T-helper 1 cell treated with Interleukin-12 subunit alpha and Interleukin-12 subunit beta and Interleukin-4 antibody, amounts not matched to agents 30 ng/mL and 1 ng/mL, for 36 hours (primary cell): ENCODE measurements at regions not wholly inside any gene's neighbourhood (a gene's known extent, or its start where the extent isn't known, plus 50 kb on each side); places are given as distances from the start of the nearest gene placed in this dataset.

Source experiments
- intact Hi-C: fragments of 100-400 bp; cut with micrococcal nuclease; formaldehyde crosslinking; loops from one replicate; pipeline ENCODE4 v1.15.1; 2024

DNA sequence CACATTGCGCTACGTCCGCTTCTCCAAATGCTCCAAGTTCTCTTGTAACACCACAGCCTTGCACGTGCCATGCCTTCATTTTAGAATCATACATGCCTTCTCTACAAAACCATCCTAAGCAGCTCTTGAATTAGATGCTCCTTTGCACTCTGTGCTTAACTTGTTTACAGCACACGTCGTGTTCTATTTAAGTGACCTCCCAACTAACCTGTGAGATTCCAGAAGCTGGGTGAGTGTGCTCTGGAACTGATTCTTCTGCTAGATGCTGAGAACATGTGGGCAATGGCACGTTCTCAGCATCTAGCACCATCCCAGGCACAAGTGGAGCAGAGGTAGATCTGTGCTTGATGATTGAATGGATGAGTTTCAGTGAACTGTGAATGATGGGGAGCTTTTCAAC, 100.0 kb upstream of the NEDD9 start:
- intact Hi-C loops = no loop called here

DNA sequence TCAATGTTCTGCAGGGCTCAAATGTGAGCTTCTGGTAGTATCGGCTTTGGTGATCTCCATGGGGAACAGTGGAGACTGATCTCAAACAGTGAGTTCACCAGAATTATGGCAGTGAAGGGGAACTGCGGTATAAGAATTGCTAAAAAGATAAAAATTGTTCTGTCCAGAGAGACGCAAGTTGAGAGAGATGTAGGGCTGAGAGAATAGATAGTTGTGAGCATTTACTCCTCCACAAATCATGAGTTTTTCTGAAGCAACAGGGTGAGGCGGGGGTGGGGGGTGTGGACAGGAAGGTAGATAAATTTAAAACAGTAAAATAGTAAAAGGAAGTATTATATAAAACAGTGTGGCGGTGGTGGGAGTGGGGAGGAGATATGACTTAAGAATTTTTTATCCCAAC, 98.6 kb upstream of the NEDD9 start:
- intact Hi-C loops = loop anchor here (1.0 kb wide), 1 partner anchor 11 kb away; no protein-coding TSS in a partner anchor

DNA sequence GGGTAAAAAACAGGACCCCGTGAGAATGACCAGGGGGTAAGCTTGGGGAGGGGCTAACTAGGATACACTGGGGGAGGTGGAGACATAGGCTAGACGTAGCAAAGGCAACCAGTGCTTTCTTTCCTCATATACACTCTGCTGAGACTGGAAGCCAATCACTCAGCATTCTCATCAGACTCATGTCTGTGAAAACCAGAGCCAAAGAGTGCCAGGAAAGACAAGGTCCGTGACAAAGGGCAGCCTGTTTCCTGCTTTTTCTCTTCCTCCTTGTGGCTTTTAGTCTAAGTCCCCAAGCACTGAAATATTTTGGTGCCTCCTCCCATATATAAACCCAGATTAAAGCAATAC, 97.9 kb upstream of the NEDD9 start:
- intact Hi-C loops = no loop called here

DNA sequence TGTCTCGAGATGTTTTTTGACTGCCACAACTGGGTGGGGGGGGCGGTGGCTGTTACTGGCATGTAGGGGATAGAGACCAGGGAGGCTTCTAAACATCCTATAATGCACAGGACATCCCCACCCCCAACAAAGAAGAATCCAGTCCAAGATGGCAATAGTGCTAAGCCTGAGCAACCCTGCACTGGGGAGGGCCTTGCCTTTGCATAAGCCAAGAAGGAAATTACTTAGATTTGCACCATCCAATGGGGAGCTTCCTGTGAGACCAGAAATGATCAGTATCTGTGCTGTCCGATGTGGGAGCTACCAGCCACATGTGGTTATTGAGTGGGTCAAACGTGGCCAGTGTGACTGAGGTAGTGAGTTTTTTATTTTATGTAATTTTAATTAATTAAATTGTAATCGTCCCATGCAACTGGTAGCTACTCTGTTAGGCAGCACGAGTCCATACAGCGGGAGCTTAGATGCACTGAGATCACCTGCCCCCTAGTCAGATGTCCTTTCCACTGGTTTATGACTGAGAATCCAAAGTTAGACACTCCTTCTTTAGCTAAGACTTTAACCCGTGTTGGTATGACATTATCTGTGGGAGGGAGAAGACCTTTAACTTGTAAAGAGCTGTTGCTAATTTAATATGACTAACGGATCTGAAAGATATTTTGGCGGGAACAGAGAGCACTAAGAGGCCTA, 97.4 kb upstream of the NEDD9 start:
- intact Hi-C loops = no loop called here

DNA sequence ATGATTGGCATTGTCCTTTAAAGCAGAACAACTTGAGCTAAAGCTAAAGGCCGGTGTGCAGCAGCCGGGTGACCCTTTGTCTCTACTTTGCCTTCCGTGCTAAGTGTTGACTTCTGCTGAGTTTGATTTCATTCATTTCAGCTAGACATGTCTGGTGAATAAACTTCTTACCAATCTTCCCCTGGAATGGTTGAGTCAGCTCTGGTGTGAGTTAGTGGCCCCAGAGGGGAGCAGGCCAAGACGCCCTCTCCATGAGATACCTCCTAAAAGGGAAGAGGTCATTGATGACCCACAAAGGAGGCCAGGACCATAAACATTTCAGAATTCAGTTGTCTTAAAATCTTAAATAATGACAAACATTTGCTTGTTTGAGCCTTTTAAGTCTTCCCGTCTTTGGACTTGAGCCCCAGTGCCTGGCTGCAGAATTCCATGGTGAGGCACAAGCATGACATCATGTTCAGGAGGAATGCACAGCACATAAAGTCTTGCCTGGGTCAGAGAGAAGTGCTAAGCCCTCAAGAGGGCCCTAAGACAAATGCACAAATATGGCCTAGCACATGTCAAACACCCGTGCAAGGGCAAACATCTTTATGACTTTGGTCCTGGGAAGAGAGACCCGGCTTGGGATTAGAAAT, 96.3 kb upstream of the NEDD9 start:
- intact Hi-C loops = no loop called here

DNA sequence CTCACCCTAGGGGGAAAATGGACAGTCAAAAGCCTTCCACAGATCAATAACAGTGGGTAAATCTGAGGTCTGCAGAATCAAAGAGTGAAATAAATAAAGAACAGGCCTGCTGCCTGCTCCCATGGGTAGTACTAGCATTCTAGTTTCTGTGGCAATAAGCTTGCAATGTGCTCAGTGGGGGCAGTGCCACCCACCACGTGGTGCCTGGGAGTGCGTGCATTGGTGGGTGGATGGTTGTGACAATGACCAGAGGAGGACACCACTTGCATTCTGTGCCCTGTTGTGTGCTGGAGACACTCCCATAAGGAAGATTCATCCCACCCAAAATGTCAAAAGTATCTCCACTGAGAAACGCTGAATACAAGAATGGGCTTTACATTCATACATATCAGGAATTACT, 95.5 kb upstream of the NEDD9 start:
- intact Hi-C loops = no loop called here

DNA sequence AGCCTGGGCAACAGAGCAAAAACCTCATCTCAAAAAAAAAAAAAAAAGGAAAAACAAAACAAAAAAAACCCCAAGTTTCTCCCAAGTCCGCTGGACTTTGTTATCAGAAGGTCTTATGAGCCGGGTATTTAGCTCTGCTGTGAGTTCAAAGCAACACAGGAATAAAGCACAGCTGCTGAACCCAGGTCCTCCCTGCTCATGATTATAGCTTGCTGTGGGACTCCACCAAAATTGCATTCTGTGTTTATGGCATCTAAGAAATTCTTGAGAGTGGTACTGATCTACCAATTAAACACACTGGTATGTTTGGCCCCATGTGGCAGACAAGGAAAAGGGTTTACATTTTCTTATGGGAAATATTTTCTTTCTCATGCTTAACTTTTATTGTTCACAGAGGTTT, 93.6 kb upstream of the NEDD9 start:
- intact Hi-C loops = no loop called here

DNA sequence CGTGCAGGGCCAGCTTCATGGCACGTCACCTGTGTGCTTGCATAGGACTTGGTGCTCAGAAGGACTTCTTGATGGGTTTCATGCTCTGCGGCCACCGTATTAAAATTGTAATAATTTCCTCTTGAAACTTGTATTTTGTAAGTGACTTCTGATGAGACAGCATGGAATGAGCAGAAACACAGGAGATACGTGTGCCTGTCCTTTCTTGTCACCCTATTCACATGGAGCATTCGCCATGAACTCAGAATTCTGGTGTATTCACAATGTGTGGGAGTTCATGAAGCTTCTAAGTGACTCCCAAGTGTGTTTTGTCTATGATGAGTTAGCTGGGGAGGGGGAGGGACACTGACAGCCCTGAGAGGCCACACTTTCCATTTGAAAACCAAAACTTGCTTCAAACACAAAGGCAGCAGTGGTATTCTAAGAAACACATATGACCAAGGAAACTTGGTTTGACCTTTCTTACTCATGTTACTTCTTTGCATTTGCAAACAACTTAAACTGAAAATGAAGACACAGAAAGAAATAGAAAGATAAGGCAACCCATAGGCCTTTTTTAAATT, 92.1 kb upstream of the NEDD9 start:
- intact Hi-C loops = loop anchor here (1.0 to 5.0 kb wide), 6 partner anchors 30 to 793 kb away; partner anchors contain the start of gene NEDD9

DNA sequence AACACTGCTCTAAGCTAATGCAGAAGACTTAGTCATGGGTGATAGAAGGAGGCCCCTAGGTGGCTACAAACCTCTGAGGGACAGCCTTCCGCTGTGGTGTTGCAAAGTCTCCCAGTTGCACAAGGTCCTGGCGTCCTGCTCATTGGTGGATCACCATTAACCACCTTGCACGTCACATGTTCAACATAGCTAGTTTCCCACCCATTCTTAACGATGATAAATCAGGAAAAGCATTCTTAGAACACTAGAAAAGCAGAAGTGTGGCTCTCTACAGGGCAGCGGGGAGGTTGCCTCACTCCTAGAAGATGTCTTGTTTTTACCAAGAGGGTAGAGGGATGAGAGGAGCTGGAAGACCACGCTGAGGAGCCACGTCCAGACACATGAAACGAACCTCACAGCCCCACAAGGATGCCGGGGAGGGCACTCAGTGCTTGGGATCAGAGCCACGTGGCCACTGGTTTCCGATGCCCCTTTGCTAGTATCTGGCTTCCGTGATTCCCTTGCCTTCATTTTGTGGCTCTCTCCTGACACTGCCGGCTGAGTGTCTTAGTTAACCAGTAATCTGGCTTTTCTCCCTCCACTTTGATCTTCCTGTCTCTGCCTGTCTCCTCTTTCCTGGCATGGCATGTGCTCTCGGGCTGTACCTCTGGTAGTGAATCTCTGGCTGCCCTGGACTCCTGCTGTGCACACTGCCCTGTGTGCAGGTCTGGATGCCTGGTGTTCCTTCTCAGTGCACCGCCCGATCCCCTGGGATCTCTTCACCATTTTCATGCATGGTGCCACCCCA, 91.4 kb upstream of the NEDD9 start:
- intact Hi-C loops = loop anchor here (1.0 to 5.0 kb wide), 6 partner anchors 30 to 793 kb away; partner anchors contain the start of gene NEDD9

DNA sequence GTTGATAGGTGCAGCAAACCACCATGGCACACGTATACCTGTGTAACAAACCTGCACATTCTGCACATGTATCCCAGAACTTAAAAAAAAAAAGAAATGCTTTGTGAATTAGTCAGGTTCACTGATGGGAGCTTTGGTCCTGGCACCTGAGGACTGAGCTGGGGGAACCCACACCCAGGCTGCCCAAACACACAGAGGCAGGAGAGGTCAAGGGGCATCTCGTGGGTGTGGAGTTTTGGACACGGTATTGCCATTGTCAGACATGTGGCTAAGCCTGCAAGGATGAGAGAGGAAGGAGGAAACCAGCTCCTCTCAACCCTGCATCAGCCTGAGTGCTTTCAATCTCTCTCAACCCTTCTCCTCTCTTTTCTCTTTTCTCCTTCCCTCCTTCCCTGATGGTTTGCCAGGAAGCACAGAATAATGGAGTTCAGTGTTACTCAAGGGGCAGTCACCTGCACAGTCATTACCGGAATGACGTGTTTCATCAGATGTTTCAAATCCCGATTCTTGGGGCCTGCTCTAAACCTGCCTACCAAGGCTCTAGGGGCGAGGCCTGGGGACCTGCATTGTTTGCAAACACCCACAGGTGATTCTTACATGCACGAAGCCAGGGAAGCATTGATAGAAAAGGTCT, 89.9 kb upstream of the NEDD9 start:
- intact Hi-C loops = loop anchor here (5.0 kb wide), 2 partner anchors 45 to 795 kb away; no protein-coding TSS in a partner anchor

DNA sequence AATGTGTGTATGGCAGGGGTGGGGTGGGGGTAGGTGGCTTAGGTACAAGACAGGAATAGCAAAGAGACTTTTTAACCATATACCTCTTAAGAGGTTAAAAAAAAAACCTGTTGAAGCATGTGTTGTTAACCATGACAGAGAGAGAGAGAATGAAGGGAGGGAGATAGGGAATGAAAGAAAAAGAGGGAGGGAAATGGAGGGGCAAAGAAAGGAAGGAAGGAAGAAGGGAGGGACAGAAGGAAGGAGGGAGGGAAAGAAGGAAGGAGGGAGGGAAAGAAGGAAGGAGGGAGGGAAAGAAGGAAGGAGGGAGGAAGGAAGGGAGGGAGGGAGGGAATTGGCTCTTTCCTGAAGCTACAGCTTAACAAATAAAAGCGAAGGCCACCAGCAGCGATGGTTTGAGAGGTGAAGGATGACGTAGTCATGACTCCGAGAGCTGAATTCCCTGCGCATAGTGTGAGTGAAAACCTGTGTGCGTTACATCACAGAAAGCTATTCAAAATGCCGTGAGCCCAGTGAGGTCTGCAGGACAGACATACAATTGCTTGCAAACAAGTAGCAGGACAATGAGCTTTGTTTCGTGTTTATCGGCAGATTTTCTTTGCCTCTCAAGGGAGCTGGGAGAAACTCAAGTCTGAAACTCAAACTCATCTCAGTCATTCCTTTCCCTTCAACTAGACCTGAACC, 88.6 kb upstream of the NEDD9 start:
- intact Hi-C loops = loop anchor here (5.0 kb wide), 2 partner anchors 44 to 796 kb away; no protein-coding TSS in a partner anchor

DNA sequence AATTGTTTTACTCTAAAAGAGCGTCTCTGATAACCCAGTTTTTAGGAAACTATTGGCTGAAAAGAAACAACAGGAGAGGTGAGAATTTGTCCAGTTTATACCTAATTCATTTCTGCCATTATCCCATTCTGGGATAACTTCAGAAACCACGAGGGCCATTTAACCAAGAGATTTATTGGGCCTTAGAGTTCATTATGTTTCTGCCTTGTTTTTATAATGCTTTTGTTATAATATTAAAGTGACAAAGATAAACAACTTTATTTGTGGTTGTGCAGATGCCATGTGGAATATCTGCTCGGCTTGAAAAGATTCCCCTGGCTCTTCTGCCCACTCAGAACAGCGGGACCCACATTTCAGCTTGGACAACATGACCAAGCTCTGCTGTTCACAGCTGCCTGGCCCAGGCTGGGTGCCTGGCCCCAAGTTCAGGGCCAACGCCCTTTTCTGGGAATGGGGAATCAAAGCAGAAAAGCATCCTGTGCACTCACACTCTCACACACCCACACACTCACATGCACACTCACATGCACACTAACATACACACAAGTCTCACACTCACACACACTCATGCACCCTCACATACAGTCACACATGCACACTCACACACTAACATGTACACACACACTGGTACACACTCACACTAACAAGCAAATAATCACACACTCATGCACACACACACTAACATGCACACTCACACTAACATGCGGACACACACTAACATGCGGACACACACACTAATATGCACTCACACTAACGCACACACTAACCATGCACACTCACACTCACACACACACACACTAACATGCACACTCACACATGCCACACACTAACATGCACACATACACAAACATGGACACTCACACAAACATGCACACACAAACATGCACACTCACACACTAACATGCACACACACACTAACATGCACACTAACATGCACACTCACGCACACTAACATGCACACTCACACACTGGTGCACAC, 86.7 kb upstream of the NEDD9 start:
- intact Hi-C loops = loop anchor here (1.0 to 5.0 kb wide), 11 partner anchors 35 to 177 kb away; partner anchors contain the start of gene NEDD9

DNA sequence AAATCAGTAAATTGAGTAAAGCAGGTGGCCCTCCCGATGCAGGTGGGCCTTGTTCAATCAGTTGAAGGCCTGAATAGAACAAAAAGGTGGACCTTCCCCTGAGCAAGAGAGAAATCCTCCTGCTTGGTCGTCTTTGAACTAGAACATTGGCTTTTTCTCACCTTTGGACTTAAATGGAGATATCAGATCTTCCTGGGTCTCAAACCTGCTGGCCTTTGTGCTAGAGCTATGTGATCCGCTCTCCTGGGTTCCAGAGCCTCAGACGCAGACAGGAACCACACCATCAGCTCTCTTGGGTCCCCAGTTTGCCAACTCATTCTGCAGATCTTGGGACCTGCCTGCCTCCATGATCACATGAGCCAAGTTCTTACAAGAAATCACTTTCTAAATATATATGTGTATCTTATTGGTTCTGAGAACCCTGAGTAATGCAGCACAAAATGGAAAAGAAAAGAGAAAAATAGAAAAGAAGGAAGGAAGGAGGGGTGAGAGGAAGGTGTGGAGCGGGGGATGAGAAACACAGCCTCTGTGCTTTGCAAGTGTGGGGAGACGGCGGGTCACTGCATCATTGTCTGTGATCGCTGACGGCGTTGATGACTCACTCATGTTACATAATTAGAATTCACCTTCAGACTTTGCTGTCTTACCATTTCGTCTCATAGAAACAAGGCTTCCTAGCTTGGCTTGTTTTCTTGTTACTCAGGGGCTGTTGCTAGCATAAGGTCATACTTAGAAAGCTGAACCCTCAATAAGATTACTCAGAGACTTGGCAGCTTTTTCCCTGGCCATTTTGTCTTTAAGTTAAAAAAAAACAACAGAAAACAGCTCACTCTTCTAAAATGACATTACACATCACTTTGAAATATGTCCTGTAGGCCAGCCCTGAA, 85.7 kb upstream of the NEDD9 start:
- intact Hi-C loops = loop anchor here (1.0 to 5.0 kb wide), 11 partner anchors 36 to 178 kb away; partner anchors contain the start of gene NEDD9

DNA sequence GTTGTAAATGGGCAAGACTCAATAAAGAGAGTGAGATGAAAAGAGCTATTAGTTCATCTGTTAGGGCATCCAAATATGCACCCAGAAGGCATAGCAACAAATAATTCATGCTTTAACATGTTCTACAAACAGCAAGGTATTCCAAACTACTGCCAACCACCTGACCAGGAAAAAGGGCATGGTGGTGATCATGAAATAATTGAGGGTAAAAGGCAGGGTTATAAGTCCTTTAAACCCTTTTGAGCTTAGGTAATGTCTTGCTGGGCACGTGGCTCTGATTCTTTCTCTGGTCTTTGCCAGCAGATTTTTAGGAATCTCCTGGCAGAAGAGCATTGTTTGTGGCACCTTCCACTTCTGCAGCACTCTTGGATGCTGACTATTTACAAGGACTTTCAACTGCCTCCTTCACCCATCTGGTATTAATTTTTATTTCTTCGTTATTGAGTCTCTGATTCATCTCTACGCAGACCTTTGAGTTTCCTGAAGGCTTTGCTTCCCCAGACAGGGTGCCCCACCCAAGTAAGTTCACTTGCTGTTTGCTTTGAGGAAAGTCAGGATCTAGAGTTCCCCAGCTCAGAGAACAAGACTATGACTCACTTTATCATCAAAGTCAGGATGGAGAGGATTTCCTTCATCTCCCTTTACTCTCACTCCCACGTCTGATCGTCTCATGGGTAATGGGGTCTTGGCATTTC, 83.4 kb upstream of the NEDD9 start:
- intact Hi-C loops = loop anchor here (5.0 kb wide), 1 partner anchor 144 kb away; no protein-coding TSS in a partner anchor

DNA sequence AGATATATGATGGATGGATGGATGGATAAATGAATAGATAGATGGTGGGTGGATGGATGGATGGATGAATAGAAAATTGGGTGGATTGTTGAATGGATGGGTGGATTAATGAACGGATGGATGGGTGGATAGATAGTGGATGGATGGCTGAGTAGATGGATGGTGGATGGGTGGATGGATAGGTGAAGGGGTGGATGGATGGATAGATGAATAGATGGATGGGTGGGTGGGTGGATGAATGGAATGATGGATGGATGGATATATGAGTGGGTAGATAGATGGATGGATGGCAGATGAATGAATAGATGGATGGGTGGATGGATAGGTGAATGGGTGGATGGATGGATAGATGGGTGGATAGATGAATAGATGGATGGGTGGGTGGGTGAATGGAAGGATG, 80.7 kb upstream of the NEDD9 start:
- intact Hi-C loops = no loop called here

DNA sequence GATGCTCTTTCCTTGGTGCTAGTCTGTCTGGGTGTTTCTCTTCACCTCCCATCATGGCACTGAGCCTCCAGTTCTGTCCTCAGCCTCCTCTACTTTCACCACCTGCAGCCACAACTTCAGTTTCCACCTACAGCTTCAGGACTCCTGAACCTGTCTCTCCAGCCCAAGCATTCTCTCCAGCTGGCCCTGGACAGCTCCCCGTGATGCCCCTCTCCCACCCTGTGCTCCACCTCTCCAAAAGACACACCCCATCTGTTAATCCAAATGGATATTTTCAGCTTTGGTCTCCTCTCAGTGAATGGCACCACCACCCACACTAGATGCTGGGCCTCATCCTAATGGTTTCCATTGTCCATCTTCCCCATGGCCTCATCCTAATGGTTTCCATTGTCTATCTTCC, 79.5 kb upstream of the NEDD9 start:
- intact Hi-C loops = no loop called here

DNA sequence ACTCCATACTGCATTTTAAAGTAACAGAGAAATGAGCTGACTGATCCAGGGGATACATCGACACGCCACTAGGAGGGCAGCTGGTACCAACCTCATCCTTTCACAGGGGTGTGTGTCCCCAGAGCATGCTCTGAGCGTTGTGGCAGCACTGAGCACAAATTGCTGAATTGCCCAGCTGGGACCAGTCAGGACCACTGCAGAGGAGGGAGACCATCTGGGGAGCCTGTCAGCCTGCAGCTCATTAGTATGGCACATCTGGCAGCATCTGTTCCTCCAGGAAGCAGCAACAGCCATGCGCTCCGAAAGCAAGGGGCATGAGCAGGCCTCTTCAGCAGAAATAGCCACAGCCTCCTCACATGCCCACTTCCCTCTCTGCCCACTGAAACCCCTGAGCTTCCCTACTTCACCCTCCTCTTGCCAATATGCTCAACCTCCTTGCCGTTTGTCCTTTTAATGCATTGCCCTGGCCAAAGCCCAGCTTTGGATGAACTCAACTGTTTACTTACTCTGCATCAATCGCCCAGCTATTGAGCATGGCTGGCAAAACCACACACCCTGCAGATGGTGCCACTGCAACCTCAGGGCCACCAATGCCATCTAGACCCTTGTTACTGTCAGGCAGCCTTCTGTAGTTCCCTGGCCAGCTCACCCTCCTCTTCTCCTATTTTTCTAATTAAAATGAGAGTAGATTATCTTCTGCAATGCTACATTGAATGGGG, 77.6 kb upstream of the NEDD9 start:
- intact Hi-C loops = no loop called here
